Neural cell (in vitro differentiated cells): ENCODE measurements at regions not wholly inside any gene's neighbourhood (a gene's known extent, or its start where the extent isn't known, plus 50 kb on each side); places are given as distances from the start of the nearest gene placed in this dataset.

Experiments used
- EP300 ChIP-seq: fragments of 450-650 bp; conservative IDR thresholded peaks from 2 replicates; pipeline ENCODE4 v1.6.1; 2014; ENCODE audit warnings: antibody characterized with exemption, mild to moderate bottlenecking, moderate library complexity; ENCODE audit not compliant: poor library complexity, severe bottlenecking
- EZH2 ChIP-seq: fragments of 200-600, 300-800 bp; shearing (Covaris generic), sonication (generic); IDR thresholded peaks from 2 replicates; pipeline ENCODE4 v1.6.1; 2014; ENCODE audit warnings: antibody characterized with exemption, low read length, borderline replicate concordance, mild to moderate bottlenecking; ENCODE audit not compliant: insufficient read depth, poor library complexity, severe bottlenecking
- POLR2AphosphoS5 ChIP-seq: IDR thresholded peaks from 2 replicates; pipeline ENCODE4 v1.6.1; 2012
- RAD21 ChIP-seq: fragments of 450-650 bp; conservative IDR thresholded peaks from 2 replicates; pipeline ENCODE4 v1.6.1; 2014; ENCODE audit warnings: antibody characterized with exemption, mild to moderate bottlenecking, moderate library complexity
- SMC3 ChIP-seq: fragments of 450-650 bp; conservative IDR thresholded peaks from 2 replicates; pipeline ENCODE4 v1.6.1; 2014; ENCODE audit warnings: antibody characterized with exemption, mild to moderate bottlenecking, moderate library complexity; ENCODE audit not compliant: poor library complexity
- TF ChIP-seq, protein P1 (sequence below): fragments of 450-650 bp; IDR thresholded peaks from 2 replicates; pipeline ENCODE4 v1.5.1; 2014; ENCODE audit warnings: antibody characterized with exemption, mild to moderate bottlenecking, moderate library complexity; ENCODE audit not compliant: poor library complexity, severe bottlenecking
- TF ChIP-seq, protein P2 (sequence below): IDR thresholded peaks from 2 replicates; pipeline ENCODE4 v1.6.1; 2012; ENCODE audit warnings: borderline replicate concordance

DNA sequence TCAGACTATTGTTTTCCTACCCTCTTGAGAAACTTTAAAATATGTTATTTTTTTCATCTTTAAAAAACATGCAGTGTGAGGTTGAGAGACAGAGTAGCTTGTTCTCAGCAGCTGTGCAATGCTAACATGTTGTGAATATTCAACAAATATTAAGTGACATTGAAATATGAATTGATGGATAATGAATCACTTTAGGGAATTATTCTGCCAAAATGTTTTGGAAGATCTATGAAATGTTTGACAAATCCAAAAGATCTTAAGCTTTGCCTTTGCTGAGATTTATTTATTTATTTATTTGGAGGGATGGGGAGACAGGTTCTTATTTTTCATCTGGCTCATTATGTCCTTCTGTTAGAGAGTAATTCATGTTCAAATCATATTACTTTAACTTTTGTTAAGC, 680.1 kb upstream of the CXADR start:
- TF ChIP-seq, protein P1, sequence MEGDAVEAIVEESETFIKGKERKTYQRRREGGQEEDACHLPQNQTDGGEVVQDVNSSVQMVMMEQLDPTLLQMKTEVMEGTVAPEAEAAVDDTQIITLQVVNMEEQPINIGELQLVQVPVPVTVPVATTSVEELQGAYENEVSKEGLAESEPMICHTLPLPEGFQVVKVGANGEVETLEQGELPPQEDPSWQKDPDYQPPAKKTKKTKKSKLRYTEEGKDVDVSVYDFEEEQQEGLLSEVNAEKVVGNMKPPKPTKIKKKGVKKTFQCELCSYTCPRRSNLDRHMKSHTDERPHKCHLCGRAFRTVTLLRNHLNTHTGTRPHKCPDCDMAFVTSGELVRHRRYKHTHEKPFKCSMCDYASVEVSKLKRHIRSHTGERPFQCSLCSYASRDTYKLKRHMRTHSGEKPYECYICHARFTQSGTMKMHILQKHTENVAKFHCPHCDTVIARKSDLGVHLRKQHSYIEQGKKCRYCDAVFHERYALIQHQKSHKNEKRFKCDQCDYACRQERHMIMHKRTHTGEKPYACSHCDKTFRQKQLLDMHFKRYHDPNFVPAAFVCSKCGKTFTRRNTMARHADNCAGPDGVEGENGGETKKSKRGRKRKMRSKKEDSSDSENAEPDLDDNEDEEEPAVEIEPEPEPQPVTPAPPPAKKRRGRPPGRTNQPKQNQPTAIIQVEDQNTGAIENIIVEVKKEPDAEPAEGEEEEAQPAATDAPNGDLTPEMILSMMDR: no peak
- no peak for TF ChIP-seq EZH2
- TF ChIP-seq POLR2AphosphoS5: no peak
- no peak for TF ChIP-seq EP300
- no peak for TF ChIP-seq RAD21
- TF ChIP-seq, protein P2, sequence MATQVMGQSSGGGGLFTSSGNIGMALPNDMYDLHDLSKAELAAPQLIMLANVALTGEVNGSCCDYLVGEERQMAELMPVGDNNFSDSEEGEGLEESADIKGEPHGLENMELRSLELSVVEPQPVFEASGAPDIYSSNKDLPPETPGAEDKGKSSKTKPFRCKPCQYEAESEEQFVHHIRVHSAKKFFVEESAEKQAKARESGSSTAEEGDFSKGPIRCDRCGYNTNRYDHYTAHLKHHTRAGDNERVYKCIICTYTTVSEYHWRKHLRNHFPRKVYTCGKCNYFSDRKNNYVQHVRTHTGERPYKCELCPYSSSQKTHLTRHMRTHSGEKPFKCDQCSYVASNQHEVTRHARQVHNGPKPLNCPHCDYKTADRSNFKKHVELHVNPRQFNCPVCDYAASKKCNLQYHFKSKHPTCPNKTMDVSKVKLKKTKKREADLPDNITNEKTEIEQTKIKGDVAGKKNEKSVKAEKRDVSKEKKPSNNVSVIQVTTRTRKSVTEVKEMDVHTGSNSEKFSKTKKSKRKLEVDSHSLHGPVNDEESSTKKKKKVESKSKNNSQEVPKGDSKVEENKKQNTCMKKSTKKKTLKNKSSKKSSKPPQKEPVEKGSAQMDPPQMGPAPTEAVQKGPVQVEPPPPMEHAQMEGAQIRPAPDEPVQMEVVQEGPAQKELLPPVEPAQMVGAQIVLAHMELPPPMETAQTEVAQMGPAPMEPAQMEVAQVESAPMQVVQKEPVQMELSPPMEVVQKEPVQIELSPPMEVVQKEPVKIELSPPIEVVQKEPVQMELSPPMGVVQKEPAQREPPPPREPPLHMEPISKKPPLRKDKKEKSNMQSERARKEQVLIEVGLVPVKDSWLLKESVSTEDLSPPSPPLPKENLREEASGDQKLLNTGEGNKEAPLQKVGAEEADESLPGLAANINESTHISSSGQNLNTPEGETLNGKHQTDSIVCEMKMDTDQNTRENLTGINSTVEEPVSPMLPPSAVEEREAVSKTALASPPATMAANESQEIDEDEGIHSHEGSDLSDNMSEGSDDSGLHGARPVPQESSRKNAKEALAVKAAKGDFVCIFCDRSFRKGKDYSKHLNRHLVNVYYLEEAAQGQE: no peak
- no peak for TF ChIP-seq SMC3
